PC-3 (cell line): ENCODE measurements at regions not wholly inside any gene's neighbourhood (a gene's known extent, or its start where the extent isn't known, plus 50 kb on each side); places are given as distances from the start of the nearest gene placed in this dataset.

Source experiments
- CTCF ChIP-seq: fragments of 300-600 bp; sonication (generic); conservative IDR thresholded peaks from 2 replicates; pipeline ENCODE4 v1.5.1; 2017; ENCODE audit warnings: antibody characterized with exemption, low read depth, mild to moderate bottlenecking, low read length
- EZH2 ChIP-seq: fragments of 300-600 bp; sonication (generic); IDR thresholded peaks from one replicate; pipeline ENCODE4 v1.6.1; 2017; ENCODE audit warnings: antibody characterized with exemption, mild to moderate bottlenecking, low read length; ENCODE audit not compliant: unreplicated experiment
- EZH2phosphoT487 ChIP-seq: fragments of 300-600 bp; sonication (generic); IDR thresholded peaks from 2 replicates; pipeline ENCODE4 v1.6.1; 2018; ENCODE audit warnings: mild to moderate bottlenecking, antibody characterized with exemption, low read length, borderline replicate concordance

DNA sequence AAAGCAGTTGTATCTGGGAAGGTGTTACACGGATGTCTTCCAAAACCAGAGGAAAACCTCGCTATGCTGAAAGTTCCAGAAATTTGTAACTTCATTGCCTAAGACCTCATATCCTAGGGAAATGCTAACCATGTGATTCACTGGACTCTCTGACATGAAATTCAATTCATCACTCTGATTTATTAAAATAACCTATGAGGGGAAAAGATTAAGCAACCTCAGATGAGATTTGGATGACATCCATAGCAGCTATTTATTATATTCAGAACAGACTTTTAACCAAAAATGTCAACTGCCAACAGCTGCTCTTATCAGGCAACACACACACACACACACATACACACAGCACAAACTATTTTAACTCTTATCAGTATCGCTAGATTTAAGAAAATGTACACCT is 1006.4 kb upstream of the CTNND2 start:
- TF ChIP-seq EZH2 (no peak), CTCF (no peak), EZH2phosphoT487 (no peak)
